ENCODE measurements at regions not wholly inside any gene's neighbourhood (a gene's known extent, or its start where the extent isn't known, plus 50 kb on each side); places are given as distances from the start of the nearest gene placed in this dataset.
"Not testable (repeated sequence)": the region's sequence is repeated elsewhere in the genome, so short reads cannot be mapped to it uniquely, and the experiment has no call there.

DNA sequence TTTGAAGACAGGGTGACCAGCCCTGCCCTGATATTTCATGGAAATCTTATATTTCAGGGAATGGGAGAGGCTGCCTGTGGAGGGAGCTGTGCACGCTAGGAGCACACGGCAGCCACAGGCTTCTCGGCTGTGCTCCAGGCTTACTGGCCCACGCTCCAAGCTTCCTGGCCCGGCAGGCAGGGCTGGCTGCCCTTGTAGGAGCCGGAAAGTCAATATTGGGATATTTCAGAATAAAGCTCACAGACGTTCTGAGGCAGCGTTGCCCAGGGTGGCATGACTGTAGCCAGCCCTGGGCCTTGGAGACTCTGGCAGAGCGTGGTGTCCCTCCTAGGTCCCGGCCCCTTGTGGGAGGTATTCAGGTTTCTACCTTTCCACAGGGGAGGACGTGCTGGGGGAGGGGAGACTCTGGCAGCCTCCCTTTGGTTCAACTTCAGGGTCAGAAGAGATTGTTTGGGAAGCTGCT lies 95.6 kb downstream of the NPIPB11 start:
- no peak for DNase-seq (ENCODE audit: low read depth)

DNA sequence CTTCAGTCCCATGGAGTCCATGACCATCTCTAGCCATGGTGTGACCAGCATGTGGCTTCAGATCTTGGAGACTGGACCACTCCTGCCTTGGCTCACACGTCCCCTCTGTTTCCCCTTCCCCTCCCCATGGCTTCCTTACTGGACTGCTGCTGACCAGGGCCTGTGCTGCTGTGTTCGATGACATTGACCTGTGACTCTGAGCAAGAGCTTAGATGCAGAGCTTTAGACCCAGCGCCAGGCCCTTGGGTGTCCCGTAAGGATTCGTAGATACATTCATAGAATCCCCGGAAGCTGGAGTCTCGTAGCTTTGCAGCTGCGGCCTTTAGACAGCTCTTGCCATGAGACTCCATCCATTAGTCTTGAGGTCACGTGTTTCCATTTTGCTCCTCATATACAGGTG lies 96.3 kb downstream of the NPIPB11 start:
- not testable (repeated sequence) for DNase-seq (ENCODE audit: low read depth)

DNA sequence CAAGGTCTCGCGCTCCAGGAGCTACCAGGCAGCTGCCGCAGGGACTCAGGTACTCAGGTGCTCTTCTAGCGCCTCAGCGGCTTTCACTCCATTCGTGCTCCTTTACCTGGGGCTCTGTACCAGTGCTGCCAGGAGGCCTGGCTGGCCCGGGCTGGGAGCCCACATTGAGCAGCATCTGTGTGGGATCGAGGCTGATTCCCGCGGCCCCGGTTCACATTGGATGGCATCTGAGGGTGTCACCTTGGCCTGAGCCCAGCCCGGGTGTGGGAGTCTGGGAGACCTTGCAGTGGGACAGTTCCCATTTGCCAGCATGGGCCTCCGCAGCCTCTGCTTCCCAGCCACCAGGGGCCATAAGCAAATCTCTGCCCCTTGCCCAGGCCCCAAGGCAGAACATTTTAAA lies 96.9 kb downstream of the NPIPB11 start:
- not testable (repeated sequence) for DNase-seq (ENCODE audit: low read depth)

DNA sequence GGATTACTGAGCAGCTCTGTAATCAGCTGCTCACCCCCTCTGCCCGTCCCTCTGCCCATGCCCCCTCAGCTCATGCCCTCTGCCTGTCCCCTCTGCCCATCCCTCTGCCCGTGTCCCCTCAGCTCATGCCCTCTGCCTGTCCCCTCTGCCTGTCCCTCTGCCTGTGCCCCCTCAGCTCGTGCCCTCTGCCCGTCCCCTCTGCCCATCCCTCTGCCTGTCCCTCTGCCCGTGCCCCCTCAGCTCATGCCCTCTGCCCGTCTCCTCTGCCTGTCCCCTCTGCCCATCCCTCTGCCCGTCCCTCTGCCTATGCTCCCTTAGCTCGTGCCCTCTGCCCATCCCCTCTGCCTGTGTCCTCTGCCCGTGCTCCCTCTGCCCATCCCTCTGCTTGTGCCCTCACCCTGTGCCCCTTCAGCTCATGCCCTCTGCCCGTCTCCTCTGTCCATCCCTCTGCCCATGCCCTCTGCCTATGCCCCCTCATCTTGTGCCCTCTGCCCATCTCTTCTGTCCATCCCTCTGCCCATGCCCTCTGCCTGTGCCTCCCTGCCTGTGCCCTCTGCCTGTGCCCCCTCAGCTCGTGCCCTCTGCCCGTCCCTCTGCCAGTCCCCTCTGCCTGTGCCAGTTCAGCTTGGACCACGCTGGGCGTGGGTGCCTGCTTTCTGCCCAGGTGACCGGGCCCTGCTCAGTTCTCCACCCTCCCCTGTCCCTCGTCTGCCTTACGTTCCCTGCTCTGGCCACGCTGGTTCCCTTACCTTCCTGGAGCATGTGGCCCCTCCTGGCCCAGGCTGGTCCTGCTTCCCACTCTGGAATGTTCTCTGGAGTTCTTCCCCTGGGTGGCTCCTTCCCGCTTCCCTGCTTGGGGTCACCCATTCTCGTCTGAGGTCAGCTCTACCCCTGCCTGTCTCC lies 97.6 kb downstream of the NPIPB11 start:
- DNase-seq (ENCODE audit: low read depth): no peak

DNA sequence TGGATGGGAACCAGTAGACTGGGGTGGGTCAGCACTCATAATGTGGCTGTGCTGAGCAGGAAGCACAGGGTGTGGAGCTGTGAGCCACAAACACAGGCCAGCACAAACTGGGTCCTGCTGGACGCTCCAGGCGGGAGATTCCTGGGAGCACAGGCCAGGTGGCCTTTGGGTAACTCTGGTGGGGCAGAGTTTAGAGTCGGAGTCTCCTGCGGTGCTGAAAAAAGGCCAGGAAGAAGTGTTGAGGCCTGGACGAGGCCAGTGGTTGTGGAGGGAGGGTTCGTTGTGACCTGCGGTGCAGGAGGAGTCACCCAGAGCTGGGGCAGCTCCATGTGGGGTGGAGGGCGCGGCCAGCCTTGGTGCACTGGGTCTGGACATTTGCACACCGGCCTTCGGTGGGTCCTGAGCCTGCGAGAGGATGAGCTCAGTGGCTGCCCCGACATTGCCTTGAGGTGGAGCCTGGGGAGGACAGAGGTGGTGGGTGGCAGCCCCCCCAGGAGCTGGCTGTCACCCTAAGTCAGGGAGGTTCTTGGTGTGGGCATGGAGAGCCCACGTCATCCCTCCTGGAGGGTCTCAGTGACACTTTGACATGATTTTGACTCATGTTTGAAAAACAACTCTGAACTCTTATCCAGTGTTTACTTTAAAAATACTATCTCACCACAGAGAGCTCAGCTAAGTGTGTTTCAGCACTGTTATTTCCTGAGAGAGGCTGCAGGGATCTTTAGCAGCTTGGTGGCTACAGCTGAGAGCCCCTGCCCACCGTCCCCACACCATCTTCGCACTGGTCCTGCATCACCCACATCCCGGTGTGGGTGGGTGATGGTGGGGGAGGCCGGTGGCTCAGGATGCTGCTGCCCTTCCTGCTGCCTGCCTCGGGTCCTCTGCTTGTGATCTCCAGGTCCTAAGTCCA lies 98.7 kb downstream of the NPIPB11 start:
- DNase-seq (ENCODE audit: low read depth): no peak

DNA sequence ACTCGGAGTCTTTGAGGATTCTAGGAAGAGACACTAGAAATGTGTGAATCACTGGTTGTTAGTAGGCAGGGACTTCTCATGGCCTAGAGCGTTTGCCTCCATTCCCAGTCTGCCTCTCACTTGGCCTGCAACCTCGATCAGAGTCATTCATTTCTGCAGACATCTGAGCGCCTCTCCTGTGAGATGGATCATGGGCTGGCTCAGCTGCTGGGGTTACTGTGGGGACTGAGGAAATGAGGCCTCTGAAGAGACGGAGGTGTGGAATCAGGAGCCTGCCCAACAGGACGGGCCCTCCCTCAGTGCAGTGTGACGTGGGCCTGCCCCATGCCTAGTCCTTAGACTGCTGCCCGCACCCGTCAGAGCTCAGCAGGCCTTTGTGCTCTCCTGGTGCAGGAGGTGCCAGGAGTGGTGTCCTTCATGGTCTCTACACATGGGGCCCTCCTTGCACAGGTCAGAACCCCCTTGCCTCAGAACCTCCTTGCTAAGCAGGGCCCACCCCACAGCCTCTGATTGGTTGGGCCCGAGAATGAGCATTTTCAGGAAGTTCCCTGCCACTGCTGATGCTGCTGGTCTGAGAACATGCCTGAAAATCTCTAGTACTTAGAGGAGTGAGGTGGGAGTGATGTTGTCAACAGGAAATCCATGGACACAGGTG lies 99.4 kb downstream of the NPIPB11 start:
- no peak for DNase-seq (ENCODE audit: low read depth)

DNA sequence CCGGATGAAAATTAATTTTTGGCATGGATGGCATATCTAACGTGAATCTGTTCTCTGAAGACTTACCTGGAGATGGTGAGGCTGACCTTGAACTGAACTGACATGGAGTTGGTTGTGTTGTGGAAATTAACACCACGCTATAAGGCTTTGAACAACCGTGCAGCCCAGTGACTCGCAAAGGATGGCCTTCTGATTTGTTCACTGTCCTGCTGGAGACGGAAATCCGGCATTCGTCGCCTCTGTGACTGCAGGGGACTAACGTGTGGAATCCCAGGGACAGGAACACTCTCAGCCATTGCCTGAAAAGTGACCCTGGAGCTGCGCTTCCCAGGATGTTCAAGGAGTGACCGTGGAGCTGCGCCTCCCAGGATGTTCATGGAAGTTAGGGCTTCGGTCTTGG lies 100.3 kb downstream of the NPIPB11 start:
- DNase-seq (ENCODE audit: low read depth): no peak

DNA sequence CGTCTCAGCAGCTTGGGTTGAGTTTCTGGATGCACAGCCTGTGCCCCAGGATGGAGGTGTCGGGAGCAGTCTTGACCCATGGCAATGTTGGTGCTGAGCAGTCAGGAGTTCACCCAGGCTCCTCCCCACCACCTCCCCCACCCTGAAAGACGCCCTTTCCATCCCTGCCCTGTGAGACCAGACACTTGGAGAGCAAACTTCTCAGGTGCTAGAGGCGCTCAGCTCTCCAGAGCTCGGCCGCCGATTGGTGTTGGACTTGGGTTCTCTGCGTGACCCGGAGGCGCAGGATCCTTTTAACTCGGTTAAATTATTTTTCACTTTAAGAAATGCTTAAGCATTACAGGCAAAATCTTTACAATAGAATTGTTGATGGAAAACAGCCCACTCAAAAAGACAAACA lies 101.5 kb downstream of the NPIPB11 start:
- not testable (repeated sequence) for DNase-seq (ENCODE audit: low read depth)

DNA sequence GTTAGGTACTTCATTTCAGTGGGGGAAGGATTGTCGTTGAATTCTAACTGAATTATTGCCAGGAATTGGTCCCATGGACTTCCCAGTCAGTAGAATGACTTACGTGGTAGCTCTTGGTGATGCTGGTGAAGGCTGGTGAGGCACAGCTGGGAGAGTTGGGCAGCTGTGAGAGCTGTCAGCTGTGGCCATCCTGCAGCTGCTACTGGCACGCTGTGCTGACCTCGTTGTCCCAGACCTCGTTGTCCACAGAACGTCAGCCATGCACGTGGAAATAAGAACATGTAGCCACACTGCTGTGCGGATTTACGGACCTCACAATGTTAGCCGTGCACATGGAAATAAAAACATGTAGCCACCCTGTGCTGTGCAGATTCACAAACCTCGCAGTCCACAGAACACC lies 102.3 kb downstream of the NPIPB11 start:
- no peak for DNase-seq (ENCODE audit: low read depth)

DNA sequence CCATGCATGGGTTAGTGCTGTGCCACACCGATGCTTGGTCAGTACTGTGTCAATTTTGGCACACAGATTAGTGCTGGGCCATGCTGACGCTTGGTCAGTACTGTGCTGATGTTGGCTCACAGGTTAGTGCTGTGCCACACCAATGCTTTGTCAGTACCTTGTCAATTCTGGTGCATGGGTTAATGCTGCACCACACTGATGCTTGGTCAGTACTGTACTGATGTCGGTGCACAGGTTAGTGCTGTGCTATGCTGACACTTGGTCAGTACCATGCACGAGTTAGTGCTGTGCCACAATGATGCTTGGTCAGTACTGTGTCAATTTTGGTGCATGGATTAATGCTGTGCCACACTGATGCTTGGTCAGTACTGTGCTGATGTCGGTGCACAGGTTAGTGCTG lies 103.0 kb downstream of the NPIPB11 start:
- no peak for DNase-seq (ENCODE audit: low read depth)

DNA sequence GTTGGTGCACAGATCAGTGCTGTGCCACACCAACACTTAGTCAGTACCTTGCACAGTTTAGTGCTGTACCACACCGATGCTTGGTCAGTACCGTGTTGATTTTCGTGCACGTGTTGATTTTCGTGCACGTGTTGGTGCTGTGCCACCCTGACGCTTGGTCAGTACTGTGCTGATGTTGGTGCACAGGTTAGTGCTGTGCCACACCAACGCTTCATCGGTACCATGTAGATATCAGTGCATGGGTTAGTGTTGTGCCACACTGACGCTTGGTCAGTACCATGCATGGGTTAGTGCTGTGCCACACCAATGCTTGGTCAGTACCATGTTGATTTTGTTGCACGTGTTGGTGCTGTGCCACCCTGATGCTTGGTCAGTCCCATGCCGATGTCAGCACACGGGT lies 103.5 kb downstream of the NPIPB11 start:
- no peak for DNase-seq (ENCODE audit: low read depth)

DNA sequence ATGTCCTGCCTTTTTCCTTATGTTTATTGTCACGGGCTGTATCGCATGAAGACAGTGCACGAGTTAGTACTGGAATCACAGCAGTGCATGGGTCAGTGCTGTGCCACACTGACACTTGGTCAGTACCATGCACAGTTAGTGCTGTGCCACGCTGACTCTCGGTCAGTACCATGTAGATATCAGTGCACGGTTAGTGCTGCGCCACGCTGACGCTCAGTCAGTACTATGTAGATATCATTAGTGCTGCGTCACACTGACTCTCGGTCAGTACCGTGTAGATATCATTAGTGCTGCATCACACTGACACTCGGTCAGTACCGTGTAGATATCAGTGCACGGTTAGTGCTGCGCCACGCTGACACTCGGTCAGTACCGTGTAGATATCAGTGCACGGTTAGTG lies 104.1 kb downstream of the NPIPB11 start:
- not testable (repeated sequence) for DNase-seq (ENCODE audit: low read depth)

DNA sequence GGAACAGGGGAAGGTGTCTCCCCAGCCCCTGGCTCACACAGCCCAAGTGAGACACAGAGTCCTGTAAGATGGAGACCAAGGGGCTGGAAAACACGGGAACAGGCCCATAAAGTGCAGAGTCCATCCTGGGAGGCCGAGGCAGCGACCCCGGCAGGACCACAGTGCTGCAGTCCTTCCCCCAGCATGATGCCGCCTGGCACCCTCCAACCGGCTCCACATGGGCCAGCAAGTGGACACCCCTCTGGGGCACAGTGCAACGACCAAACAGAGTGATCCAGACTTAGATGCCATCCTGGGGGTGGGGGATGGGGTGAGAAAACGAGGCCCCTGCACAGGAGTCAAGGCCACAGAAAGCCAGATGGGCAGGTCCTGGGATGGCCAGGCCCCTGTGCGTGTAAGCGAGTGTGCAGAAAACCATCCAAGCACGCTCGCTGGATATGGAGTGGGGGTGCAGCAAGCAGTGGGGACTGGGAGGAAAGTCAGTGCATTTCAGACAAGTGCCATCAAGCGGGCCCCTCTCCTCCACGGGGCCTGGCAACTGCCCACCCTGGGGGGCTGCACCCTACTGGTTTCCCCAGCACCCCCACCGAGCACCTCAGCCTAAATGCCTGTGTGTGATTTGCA lies 104.7 kb downstream of the NPIPB11 start:
- not testable (repeated sequence) for DNase-seq (ENCODE audit: low read depth)

DNA sequence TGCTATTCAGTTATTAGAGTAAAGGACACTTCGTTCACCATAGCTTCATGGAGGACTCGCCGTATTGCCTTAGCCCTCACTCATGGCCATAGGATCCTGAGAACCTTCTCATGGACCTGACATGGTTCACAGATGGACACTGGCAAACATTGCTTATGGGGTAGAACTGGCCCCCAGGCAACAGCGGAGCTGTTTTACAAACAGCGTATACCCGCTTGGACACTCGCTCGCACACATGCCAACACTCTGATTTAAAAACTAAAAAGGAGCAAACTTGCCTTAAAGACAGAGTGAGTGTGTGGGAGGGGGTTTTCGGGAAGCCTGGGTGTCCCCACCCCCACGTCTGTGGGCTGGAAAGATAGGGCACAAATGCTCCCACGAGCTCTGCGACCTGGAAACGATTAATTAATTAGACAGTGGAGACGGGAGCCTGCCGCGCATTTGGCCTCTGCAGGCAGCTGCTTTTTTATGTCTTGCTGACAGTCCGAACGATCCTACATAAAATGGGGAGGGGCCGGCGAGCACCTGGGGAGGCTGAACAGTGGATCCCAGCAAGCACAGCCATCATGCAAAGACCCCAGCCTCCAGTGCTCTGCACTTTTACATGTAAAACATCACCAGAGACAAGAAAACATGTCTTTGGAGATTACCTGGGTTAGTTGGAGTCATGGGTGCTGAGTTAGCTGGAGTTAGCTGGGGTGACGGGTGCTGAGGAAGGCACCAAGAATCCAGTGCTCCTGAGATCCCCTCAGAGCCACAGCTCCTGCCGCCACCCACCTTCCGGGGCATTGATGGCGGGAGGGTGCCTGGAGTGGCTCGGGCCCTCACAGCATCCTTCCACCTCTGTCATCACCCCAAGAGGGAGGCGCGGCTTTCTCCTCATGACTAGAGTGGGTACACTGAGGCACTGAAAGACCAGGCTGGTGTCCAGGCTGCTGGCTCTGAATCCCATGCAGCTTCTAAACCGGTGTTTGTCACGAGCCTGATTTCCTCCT lies 105.7 kb downstream of the NPIPB11 start:
- DNase-seq (ENCODE audit: low read depth): not testable (repeated sequence)

DNA sequence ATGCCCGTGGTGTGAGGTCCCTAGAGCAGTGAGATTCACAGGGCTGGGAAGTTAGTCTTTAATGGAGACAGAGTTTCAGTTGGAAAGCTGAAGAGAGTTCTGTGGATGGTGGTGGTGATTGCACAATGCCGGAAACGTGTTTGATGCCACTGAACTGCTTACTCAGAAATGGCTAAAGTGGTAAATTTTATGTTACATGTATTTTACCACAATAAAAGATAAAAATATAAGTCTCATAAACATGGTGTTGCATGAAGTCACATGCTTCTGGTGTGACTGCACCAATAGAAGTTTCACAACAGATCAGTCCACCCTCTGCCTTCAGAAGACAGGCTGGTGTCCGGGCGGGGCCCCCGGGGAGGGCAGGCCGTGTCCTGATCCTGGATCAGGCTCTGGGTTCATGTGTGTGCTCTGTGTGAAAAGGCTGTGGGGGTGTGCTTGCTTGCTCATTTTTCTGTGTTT lies 106.5 kb downstream of the NPIPB11 start:
- not testable (repeated sequence) for DNase-seq (ENCODE audit: low read depth)

DNA sequence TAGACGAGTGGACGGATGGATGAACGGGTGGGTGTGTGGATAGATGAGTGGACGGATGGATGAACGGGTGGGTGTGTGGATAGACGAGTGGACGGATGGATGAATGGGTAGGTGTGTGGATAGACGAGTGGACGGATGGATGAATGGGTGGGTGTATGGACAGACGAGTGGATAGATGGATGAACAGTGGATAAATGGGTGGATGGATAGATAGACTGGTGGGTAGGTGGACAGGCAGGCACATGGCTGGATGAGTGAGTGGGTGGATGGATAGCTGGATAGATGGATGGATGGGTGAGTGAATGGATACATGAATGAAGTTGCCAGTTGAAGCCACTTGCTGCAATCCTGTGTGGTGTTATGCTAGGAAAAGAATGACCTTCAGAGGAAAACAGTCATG lies 107.5 kb downstream of the NPIPB11 start:
- DNase-seq (ENCODE audit: low read depth): not testable (repeated sequence)

DNA sequence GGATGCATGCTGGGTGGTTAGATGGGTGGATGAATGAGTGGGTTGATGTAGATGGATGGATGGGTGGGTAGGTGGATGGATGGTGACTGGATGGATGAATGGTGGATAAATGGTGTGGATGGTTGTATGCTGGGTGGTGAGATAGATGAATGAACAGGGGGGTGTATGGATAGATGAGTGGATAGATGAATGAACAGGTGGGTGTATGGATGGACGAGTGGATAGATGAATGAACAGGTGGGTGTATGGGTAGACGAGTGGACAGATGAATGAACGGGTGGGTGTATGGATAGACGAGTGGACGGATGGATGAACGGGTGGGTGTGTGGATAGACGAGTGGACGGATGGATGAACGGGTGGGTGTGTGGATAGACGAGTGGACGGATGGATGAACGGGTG lies 108.2 kb downstream of the NPIPB11 start:
- not testable (repeated sequence) for DNase-seq (ENCODE audit: low read depth)

DNA sequence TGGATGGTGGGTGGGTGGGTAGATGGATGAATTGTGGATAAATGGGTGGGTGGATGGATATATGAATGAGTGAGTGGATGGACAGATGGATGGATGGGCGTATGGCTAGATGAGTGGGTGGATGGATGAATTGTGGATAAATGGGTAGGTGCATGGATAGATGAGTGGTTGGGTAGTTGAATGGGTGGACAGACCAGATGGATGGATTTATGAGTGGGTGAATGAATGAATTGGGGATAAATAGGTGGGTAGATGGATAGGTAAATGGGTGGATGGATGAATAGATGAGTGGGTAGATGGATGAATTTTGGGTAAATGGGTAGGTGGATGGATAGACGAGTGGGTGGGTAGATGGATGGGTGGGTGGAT lies 108.7 kb downstream of the NPIPB11 start:
- not testable (repeated sequence) for DNase-seq (ENCODE audit: low read depth)

DNA sequence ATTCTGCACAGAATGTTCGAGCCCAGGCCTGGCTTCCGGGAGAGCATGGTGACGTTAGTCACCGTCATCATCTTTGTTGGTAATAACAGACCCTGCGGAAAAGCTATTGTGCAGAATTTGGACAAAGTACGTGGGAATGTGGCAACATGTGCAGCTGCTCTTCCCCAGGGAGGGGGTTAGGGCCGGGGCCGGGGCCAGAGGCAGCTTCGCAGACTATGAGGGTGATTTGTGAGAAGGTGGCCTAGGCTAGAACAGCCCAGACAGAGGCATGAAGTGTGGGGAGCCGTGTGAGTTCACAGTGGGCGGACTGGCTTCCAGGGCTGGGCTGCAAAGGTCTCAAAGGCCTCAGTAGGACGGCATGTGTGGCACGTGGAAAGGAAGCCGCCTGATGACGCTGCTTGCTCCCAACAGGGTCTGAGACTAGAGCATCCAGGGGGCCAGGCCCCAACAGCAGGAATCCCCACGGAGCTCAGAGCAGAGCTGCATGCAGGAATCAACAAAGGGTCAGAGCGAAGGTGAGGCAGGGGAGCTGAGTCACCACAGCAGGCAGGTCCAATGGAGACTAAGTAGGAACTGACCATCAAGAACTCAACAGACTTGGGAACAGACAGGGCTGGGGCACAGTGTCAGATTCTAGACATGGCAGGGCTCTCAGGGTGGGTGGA lies 109.2 kb downstream of the NPIPB11 start:
- DNase-seq (ENCODE audit: low read depth): not testable (repeated sequence)

DNA sequence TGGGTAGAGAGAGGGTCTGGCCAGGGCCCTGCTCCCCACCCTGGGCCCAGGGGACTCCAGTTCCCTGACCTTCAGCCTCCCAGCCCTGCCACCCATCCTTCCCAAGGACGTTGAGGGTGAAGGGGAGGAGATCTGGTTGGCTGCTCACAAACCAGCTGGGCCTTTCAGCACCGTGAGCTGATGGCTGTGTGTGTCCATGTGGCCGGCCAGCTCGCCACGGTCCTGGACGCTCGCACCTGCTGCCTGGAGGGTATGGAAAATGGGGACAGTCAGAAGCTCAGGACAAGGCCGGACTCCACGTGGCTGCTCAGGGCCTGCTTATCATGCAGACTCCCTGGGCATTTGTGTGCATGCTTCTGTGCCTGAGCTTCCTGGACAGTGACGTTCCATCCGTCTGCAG lies 110.3 kb downstream of the NPIPB11 start:
- DNase-seq (ENCODE audit: low read depth): not testable (repeated sequence)

Data from activated T-cell treated with anti-CD3 and anti-CD28 coated beads for 24 hours (primary cell).